Fibroblast of pulmonary artery (primary cell): ENCODE measurements at regions not wholly inside any gene's neighbourhood (a gene's known extent, or its start where the extent isn't known, plus 50 kb on each side); places are given as distances from the start of the nearest gene placed in this dataset.

ENCODE experiments used
- DNase-seq: peaks from one replicate; pipeline ENCODE4 v3.0.0-alpha.2; 2010; ENCODE audit warnings: low read depth
- H3K4me3 ChIP-seq: replicated peaks from 2 replicates; pipeline ENCODE4 v1.5.1; 2011; ENCODE audit warnings: low read depth, mild to moderate bottlenecking, control low read depth, low read length, moderate library complexity
- TF ChIP-seq, protein P1 (sequence below): IDR thresholded peaks from 2 replicates; pipeline ENCODE4 v1.5.1; 2011; ENCODE audit warnings: mild to moderate bottlenecking, control low read depth, low read length, inconsistent platforms; ENCODE audit errors: missing control alignments

- no peak for DNase-seq
- no peak overlapping the region for H3K4me3 ChIP-seq
- TF ChIP-seq, protein P1, sequence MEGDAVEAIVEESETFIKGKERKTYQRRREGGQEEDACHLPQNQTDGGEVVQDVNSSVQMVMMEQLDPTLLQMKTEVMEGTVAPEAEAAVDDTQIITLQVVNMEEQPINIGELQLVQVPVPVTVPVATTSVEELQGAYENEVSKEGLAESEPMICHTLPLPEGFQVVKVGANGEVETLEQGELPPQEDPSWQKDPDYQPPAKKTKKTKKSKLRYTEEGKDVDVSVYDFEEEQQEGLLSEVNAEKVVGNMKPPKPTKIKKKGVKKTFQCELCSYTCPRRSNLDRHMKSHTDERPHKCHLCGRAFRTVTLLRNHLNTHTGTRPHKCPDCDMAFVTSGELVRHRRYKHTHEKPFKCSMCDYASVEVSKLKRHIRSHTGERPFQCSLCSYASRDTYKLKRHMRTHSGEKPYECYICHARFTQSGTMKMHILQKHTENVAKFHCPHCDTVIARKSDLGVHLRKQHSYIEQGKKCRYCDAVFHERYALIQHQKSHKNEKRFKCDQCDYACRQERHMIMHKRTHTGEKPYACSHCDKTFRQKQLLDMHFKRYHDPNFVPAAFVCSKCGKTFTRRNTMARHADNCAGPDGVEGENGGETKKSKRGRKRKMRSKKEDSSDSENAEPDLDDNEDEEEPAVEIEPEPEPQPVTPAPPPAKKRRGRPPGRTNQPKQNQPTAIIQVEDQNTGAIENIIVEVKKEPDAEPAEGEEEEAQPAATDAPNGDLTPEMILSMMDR: no peak
Measured at GRCh38 chr12:38149395-38150073, 167.0 kb upstream of the ALG10B start.

- no peak overlapping the region for H3K4me3 ChIP-seq
- no peak for DNase-seq
- TF ChIP-seq, protein P1: no peak
Measured at GRCh38 chr12:38151991-38152700, 164.4 kb upstream of the ALG10B start.

DNA sequence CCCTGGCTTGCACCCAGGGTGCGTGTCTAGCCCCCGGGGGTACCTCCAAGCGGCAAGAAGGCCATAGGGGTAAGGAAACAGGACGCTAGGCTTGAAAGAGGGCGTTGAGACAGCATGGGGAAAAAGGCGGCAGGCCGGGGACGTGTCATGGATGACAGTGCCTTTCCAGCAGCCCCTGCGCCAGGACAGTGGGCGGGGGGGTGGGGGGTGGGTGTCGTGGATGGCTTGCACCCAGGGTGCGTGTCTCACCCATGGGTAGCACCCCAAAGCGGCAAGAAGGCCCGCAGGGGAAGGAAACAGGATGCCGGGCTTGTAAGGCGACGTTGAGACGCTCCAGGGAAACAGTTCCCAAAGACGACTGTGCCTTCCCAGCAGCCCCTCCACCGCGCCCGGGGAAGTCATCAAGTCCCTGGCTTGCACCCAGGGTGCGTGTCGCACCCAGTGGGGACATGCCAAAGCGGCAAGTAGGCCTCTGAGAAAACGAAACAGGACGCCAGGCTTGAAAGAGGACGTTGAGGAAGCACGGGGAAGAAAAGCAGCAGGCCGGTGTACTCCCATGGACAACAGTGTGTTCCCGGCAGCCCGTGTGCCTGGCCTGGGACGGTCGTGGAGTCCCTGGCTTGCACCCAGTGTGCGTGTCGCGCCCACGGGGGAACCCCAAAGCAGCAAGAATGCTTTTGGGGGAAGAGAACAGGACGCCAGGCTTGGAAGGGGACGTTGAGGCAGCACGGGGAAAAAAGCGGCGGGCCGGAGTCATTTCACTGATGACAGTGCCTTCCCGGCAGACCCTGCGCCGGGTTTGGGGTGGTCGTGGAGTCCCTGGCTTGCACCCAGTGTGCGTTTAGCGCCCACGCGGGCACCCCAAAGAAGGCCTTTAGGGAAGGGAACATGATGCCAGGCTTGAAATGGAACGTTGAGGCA is 163.5 kb upstream of the ALG10B start:
- TF ChIP-seq, protein P1: no peak
- H3K4me3 ChIP-seq: no peak overlapping the region
- DNase-seq: no peak

DNA sequence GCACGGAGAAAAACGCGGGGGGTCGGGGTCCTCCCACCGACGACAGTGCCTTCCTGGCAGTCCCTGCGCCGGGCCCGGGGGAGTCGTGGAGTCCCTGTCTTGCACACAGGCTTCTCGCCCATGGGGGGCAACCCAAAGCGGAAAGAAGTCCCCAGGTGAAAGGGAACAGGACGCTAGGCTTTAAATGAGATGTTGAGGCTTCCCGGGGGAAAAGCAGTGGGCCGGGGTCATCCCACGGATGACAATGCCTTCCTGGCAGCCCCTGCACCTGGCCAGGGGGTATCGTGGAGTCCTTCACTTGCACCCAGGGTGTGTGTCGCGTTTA is 162.9 kb upstream of the ALG10B start:
- H3K4me3 ChIP-seq: no peak overlapping the region
- no peak for DNase-seq
- TF ChIP-seq, protein P1: no peak

DNA sequence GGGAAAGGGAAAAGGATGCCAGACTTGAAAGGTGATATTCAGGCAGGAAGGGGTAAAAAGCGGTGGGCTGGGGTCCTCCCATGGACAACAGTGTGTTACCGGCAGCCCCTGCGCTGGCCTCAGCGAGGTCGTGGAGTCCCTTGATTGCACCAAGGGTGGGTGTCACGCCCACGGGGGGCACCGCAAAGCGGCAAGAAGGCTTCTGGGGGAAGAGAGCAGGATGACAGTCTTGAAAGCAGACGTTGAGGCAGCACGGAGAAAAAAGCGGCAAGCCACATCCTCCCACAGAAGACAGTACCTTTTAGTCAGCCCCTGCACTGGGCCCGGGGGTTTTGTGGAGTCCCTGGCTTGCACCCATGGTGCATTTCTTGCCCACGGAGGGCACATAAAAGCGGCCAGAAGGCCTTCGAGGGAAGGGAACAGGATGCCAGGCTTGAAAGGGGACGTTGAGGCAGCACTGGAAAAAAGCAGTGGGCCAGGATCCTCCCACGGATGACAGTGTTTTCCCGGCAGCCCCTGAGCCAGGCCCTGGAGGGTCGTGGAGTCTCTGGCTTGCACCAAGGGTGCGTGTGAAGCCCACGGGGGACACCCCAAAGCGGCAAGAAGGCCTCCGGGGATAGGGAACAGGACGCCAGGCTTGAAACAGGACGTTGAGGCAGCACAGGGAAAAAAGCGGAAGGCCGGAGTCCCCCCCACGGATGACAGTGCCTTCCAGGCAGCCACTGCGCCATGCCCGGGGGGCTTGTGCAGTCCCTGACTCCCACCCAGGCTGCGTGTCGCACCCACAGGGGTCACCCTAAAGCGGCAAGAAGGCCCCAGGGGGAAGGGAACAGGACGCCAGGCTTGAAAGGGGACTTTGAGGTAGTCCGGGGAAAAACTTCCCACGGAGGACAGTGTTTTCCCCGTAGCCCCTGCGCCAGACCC is 162.2 kb upstream of the ALG10B start:
- TF ChIP-seq, protein P1: no peak
- DNase-seq: no peak

GRCh38 chr12:38155020-38155395 is 161.6 kb upstream of the ALG10B start:
- no peak overlapping the region for H3K4me3 ChIP-seq
- TF ChIP-seq, protein P1: no peak
- DNase-seq: no peak

More for the DNA sequence above, 162.2 kb upstream of the ALG10B start:
- H3K4me3 ChIP-seq: no peak overlapping the region
